Tibial nerve (tissue), 4 donors: ENCODE measurements at regions not wholly inside any gene's neighbourhood (a gene's known extent, or its start where the extent isn't known, plus 50 kb on each side); places are given as distances from the start of the nearest gene placed in this dataset.

ENCODE experiments used
- DNase-seq, 2 donors: peaks; one replicate each; pipeline ENCODE4 v3.0.0-alpha.2; 2019; ENCODE audit warnings: low spot score in 2 of 2
- H3K27ac ChIP-seq, 4 donors: fragments of 200-600 bp; sonication (generic) in 3 of 4; one replicate each; pipeline ENCODE4 v1.5.1; 2017 to 2019; ENCODE audit warnings: mild to moderate bottlenecking in 1 of 4
- H3K27me3 ChIP-seq, 2 donors: fragments of 200-600 bp; sonication (generic) in 1 of 2; one replicate each; pipeline versions ENCODE4 v1.5.1 to v1.6.0; 2017 to 2019
- H3K36me3 ChIP-seq, 3 donors: fragments of 200-600 bp; sonication (generic); one replicate each; pipeline ENCODE4 v1.5.1; 2018 to 2019
- H3K4me1 ChIP-seq, 4 donors: fragments of 200-600 bp; sonication (generic) in 3 of 4; one replicate each; pipeline ENCODE4 v1.5.1; 2017 to 2019
- H3K4me3 ChIP-seq, 4 donors: fragments of 200-600 bp; sonication (generic) in 3 of 4; one replicate each; pipeline ENCODE4 v1.5.1; 2017 to 2019; ENCODE audit warnings: mild to moderate bottlenecking in 1 of 4, moderate library complexity in 1 of 4
- H3K9me3 ChIP-seq, 4 donors: fragments of 200-600 bp; sonication (generic) in 3 of 4; one replicate each; pipeline ENCODE4 v1.5.1; 2017 to 2019
- CTCF ChIP-seq, 5 experiments: fragments of 200-600 bp in 3 of 5; fragments of 450-650 bp in 2 of 5; sonication (generic) in 3 of 5; IDR thresholded peaks; one replicate each; pipeline ENCODE4 v1.5.1; 2016 to 2019; ENCODE audit warnings: antibody characterized with exemption in 5 of 5, mild to moderate bottlenecking in 3 of 5, moderate library complexity in 2 of 5
- EP300 ChIP-seq, 2 donors: sonication (generic); formaldehyde crosslinking; IDR thresholded peaks; one replicate each; pipeline ENCODE4 v1.6.1; 2017; ENCODE audit warnings: antibody characterized with exemption in 2 of 2, mild to moderate bottlenecking in 1 of 2
- POLR2A ChIP-seq, 2 donors: fragments of 450-650 bp; IDR thresholded peaks; one replicate each; pipeline ENCODE4 v1.6.1; 2017; ENCODE audit warnings: antibody characterized with exemption in 2 of 2, mild to moderate bottlenecking in 2 of 2, moderate library complexity in 2 of 2
- WGBS, 2 donors: methylation state at CpG; one replicate each; pipeline ENCODE4 v1.1.5; 2018; 5-methylcytosine and 5-hydroxymethylcytosine counted together

- H3K9me3 ChIP-seq = no peaks in the 10 kb centered on the region
- no peaks in the 10 kb centered on the region for H3K4me1 ChIP-seq
- H3K27me3 ChIP-seq = no peaks in the 10 kb centered on the region
- 61 to 69% methylated on average over 5 to 7 of the region's 7 CpGs for WGBS, 2 donors
- no peak overlapping the region for H3K4me3 ChIP-seq
- TF ChIP-seq CTCF (IDR thresholded peaks at IDR 0.05) (no peak), EP300 (IDR thresholded peaks at IDR 0.05) (no peak), POLR2A (IDR thresholded peaks at IDR 0.05) (no peak)
- no peak for DNase-seq
- no peak overlapping the region for H3K27ac ChIP-seq
- H3K36me3 ChIP-seq = no peaks in the 10 kb centered on the region
Observed at GRCh38 chrX:150253959-150254620, 109.0 kb upstream of the MAMLD1 start.

- WGBS, 2 donors = 72 to 100% methylated on average over 1 to 3 of the region's 3 CpGs
- TF ChIP-seq POLR2A (IDR thresholded peaks at IDR 0.05) = no peak
- TF ChIP-seq EP300 (IDR thresholded peaks at IDR 0.05) = no peak
- no peak for TF ChIP-seq CTCF (IDR thresholded peaks at IDR 0.05)
- Histone ChIP-seq H3K27me3 (no peaks in the 10 kb centered on the region), H3K4me1 (no peaks in the 10 kb centered on the region), H3K27ac (no peak overlapping the region), H3K36me3 (no peaks in the 10 kb centered on the region), H3K4me3 (no peak overlapping the region), H3K9me3 (no peaks in the 10 kb centered on the region)
- DNase-seq = no peak
Observed at GRCh38 chrX:150254909-150255308, 108.2 kb upstream of the MAMLD1 start.

- no peaks in the 10 kb centered on the region for H3K4me1 ChIP-seq
- no peak overlapping the region for H3K4me3 ChIP-seq
- no peak overlapping the region for H3K27ac ChIP-seq
- 49 to 70% methylated on average over 6 to 9 of the region's 9 CpGs for WGBS, 2 donors
- H3K27me3 ChIP-seq = no peaks in the 10 kb centered on the region
- no peak for DNase-seq
- TF ChIP-seq CTCF (IDR thresholded peaks at IDR 0.05) (no peak), EP300 (IDR thresholded peaks at IDR 0.05) (no peak), POLR2A (IDR thresholded peaks at IDR 0.05) (no peak)
- no peaks in the 10 kb centered on the region for H3K36me3 ChIP-seq
- H3K9me3 ChIP-seq = no peaks in the 10 kb centered on the region
Observed at GRCh38 chrX:150255441-150256296, 107.4 kb upstream of the MAMLD1 start.

GRCh38 chrX:150256297-150256650, 106.8 kb upstream of the MAMLD1 start:
- TF ChIP-seq EP300 (IDR thresholded peaks at IDR 0.05) = no peak
- no peak for TF ChIP-seq POLR2A (IDR thresholded peaks at IDR 0.05)
- no peak for TF ChIP-seq CTCF (IDR thresholded peaks at IDR 0.05)
- Histone ChIP-seq H3K27ac (no peak overlapping the region), H3K36me3 (no peaks in the 10 kb centered on the region), H3K4me1 (no peaks in the 10 kb centered on the region), H3K27me3 (no peaks in the 10 kb centered on the region), H3K4me3 (no peak overlapping the region), H3K9me3 (no peaks in the 10 kb centered on the region)
- WGBS, 2 donors = 93 to 96% methylated on average over 2 of the region's 2 CpGs
- DNase-seq = no peak
